ENCODE measurements at regions not wholly inside any gene's neighbourhood (a gene's known extent, or its start where the extent isn't known, plus 50 kb on each side); places are given as distances from the start of the nearest gene placed in this dataset.

- no peak for TF ChIP-seq CTCF (IDR thresholded peaks at IDR 0.05)
- TF ChIP-seq EZH2 (IDR thresholded peaks at IDR 0.05), result no peak
Measured at GRCh38 chr10:8700689-8701088, 646.2 kb downstream of the GATA3 start.

All from neural progenitor cell (in vitro differentiated cells).